K562 (cell line): ENCODE measurements at regions not wholly inside any gene's neighbourhood (a gene's known extent, or its start where the extent isn't known, plus 50 kb on each side); places are given as distances from the start of the nearest gene placed in this dataset.

Experiments
- ATAC-seq: fragments of 200-7000 bp; cut with Tn5 transposase; 3 replicates; pipeline ENCODE4 v1.9.1; 2020; ENCODE audit warnings: moderate library complexity
- BruUV-seq: library from RNA; stranded (reverse); fragments of 400-500 nt; replicated peaks from 2 replicates; lab custom pipeline; 2021; lab: Mats Ljungman, UMichigan
- CTCF ChIA-PET: fragments of 300-600 bp; formaldehyde crosslinking; extraction: SDS; loops from one replicate; lab custom pipeline; 2021; ENCODE audit warnings: low intra/inter-chr PET ratio; lab: Yijun Ruan, JAX
- POLR2A ChIA-PET: fragments of 300-600, 350-650 bp; sonication (Branson Sonifier 250); formaldehyde crosslinking; extraction: SDS; loops from one replicate; lab custom pipeline; 2021; ENCODE audit warnings: antibody characterized with exemption, inconsistent platforms; lab: Yijun Ruan, JAX
- DNase-seq, 4 experiments: peaks; one replicate each; pipeline versions ENCODE4 v3.0.0 to v3.0.0-alpha.2; 2011 to 2018; ENCODE audit warnings: low spot score in 3 of 4, mixed read lengths in 3 of 4; ENCODE audit errors: extremely low read depth in 1 of 4
- FAIRE-seq: peaks from 2 replicates; lab custom pipeline; 2011; peaks lifted over from hg19 to GRCh38; lab: Jason Lieb, UNC
- H2AFZ ChIP-seq: 2 replicates; pipeline ENCODE4 v1.6.0; 2011; ENCODE audit warnings: low read depth, low read length, control low read depth, inconsistent platforms
- H3K27ac ChIP-seq: fragments of 200-600 bp; 3 replicates; pipeline ENCODE4 v1.8.0; 2011; ENCODE audit warnings: low read depth, mild to moderate bottlenecking, control low read depth, inconsistent platforms, low read length, moderate library complexity, mixed read lengths; ENCODE audit errors: extremely low read depth
- H3K27me3 ChIP-seq, 2 experiments: fragments of 300-600 bp in 1 of 2; 2 replicates in 1 of 2; 3 replicates in 1 of 2; pipeline versions ENCODE4 v1.6.0 to v1.8.0; 2011; ENCODE audit warnings: inconsistent platforms in 2 of 2, low read length in 2 of 2, mild to moderate bottlenecking in 1 of 2, mixed read lengths in 1 of 2, moderate library complexity in 1 of 2; ENCODE audit not compliant: control insufficient read depth in 2 of 2, insufficient read depth in 2 of 2
- H3K36me3 ChIP-seq: fragments of 300-600 bp; 3 replicates; pipeline ENCODE4 v1.8.0; 2011; ENCODE audit warnings: mild to moderate bottlenecking, low read length, inconsistent platforms; ENCODE audit not compliant: control insufficient read depth, insufficient read depth
- H3K4me1 ChIP-seq, 2 experiments: fragments of 200-600 bp in 1 of 2; replicated peaks in 1 of 2; 2 replicates in 1 of 2; 3 replicates in 1 of 2; pipeline versions ENCODE4 v1.5.1 to v1.8.0; 2011; ENCODE audit warnings: inconsistent platforms in 2 of 2, low read length in 2 of 2, mild to moderate bottlenecking in 1 of 2, mixed read lengths in 1 of 2, moderate library complexity in 1 of 2; ENCODE audit not compliant: control insufficient read depth in 2 of 2, insufficient read depth in 2 of 2
- H3K4me2 ChIP-seq: 2 replicates; pipeline ENCODE4 v1.6.1; 2011; ENCODE audit warnings: low read length, control low read depth, inconsistent platforms, mixed read lengths; ENCODE audit not compliant: insufficient read depth
- H3K4me3 ChIP-seq: fragments of 200-600 bp; sonication (generic), shearing (Covaris generic); 2 replicates; pipeline ENCODE4 v1.5.1; 2016; ENCODE audit warnings: control low read depth, inconsistent platforms
- H3K79me2 ChIP-seq: fragments of 200-600 bp; 3 replicates; pipeline ENCODE4 v1.8.0; 2011; ENCODE audit warnings: low read length, inconsistent platforms; ENCODE audit not compliant: control insufficient read depth, insufficient read depth
- H3K9ac ChIP-seq, 2 experiments: 2 replicates each; pipeline versions ENCODE4 v1.6.0 to v1.6.1; 2011; ENCODE audit warnings: low read depth in 2 of 2, low read length in 2 of 2, control low read depth in 1 of 2, inconsistent platforms in 1 of 2, mild to moderate bottlenecking in 1 of 2, mixed read lengths in 1 of 2; ENCODE audit not compliant: insufficient read depth in 1 of 2
- H3K9me1 ChIP-seq: one replicate; pipeline ENCODE4 v1.6.0; 2011; ENCODE audit warnings: inconsistent platforms, mild to moderate bottlenecking, low read length, moderate library complexity; ENCODE audit not compliant: control insufficient read depth, insufficient read depth
- H3K9me3 ChIP-seq: replicated peaks from 2 replicates; pipeline ENCODE4 v1.5.1; 2011; ENCODE audit warnings: low read depth, low read length, inconsistent platforms; ENCODE audit not compliant: control insufficient read depth, insufficient read depth
- H4K20me1 ChIP-seq: replicated peaks from 2 replicates; pipeline ENCODE4 v1.6.1; 2011; ENCODE audit warnings: low read length, inconsistent platforms, mixed read lengths; ENCODE audit not compliant: control insufficient read depth, insufficient read depth
- ESRRA ChIP-seq: fragments of 450-650 bp; IDR thresholded peaks from 2 replicates; pipeline ENCODE4 v1.6.1; 2014; ENCODE audit warnings: low read depth, mild to moderate bottlenecking, moderate library complexity, borderline replicate concordance
- ETS2 ChIP-seq: IDR thresholded peaks from 2 replicates; pipeline ENCODE4 v1.6.1; 2016; ENCODE audit warnings: borderline replicate concordance, missing genetic modification characterization, mild to moderate bottlenecking, moderate library complexity, missing compliant biosample characterization; ENCODE audit not compliant: poor library complexity, severe bottlenecking
- GTF2A2 ChIP-seq: IDR thresholded peaks from 2 replicates; pipeline ENCODE4 v1.6.1; 2016; ENCODE audit warnings: mild to moderate bottlenecking, missing genetic modification characterization, missing compliant biosample characterization
- POLR2AphosphoS5 ChIP-seq: IDR thresholded peaks from 2 replicates; pipeline ENCODE4 v1.6.1; 2011; ENCODE audit warnings: mild to moderate bottlenecking, low read depth, low read length, moderate library complexity; ENCODE audit not compliant: control insufficient read depth, insufficient read depth
- PYGO2 ChIP-seq: fragments of 450-650 bp; IDR thresholded peaks from 2 replicates; pipeline ENCODE4 v1.6.1; 2016; ENCODE audit warnings: mild to moderate bottlenecking, missing genetic modification characterization, moderate library complexity, missing compliant biosample characterization
- ZNF41 ChIP-seq: fragments of 250-450 bp; sonication (Bioruptor Pico); conservative IDR thresholded peaks from 2 replicates; pipeline ENCODE4 v1.4.0; 2020; ENCODE audit warnings: mild to moderate bottlenecking
- WGBS: fragments of 100-300 bp; shearing (Covaris generic); methylation state at CpG from one replicate; pipeline ENCODE4 v1.1.6; 2016; ENCODE audit warnings: low coverage, mixed read lengths; ENCODE audit not compliant: insufficient coverage; ENCODE audit errors: missing lambda C conversion rate; 5-methylcytosine and 5-hydroxymethylcytosine counted together
- in situ Hi-C: fragments of 300-500 bp; cut with MboI; formaldehyde crosslinking; loops from 4 replicates; pipeline ENCODE4 v1.15.0; 2018; ENCODE audit warnings: inconsistent platforms, mixed read lengths
- intact Hi-C: fragments of 100-400 bp; cut with micrococcal nuclease; formaldehyde crosslinking; loops from 2 replicates; pipeline ENCODE4 v1.14.2; 2022
- TF ChIP-seq, protein P1 (sequence below): fragments of 150-350 bp; IDR thresholded peaks from 2 replicates; pipeline ENCODE4 v1.6.1; 2014; ENCODE audit warnings: low read depth, mild to moderate bottlenecking, low read length, borderline replicate concordance

DNA sequence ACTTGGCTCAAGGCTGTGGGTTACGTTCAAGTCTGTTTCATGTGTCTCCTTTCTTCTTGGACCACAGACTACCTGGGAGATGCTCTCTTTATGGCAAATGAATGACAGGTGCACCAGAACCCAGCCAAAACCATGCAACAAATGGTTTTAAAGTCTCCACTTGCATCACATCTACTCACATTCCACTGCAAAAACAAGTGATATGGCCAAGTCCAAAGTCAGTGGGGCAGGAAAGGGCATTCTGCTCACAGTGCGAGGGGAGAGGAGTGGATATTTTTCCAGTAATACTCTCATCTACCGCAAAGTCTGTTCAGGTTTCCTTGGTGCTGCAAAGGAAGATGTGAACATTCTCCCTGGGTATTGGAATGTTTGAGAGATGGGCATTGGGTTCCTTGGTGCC is 120.5 kb downstream of the UCHL1 start:
- H3K9me3 ChIP-seq = no peaks in the 10 kb centered on the region
- intact Hi-C loops = no loop called here
- no peaks in the 10 kb centered on the region for H4K20me1 ChIP-seq
- no peak overlapping the region for H2AFZ ChIP-seq
- WGBS = 2% methylated on average over 3 of the region's 3 CpGs
- H3K4me2 ChIP-seq = no peak overlapping the region
- TF ChIP-seq PYGO2 (tag) (no peak), ETS2 (tag) (no peak), ZNF41 (CRISPR knock-in tag) (no peak), ESRRA (no peak), POLR2AphosphoS5 (no peak), GTF2A2 (tag) (no peak)
- TF ChIP-seq, protein P1, sequence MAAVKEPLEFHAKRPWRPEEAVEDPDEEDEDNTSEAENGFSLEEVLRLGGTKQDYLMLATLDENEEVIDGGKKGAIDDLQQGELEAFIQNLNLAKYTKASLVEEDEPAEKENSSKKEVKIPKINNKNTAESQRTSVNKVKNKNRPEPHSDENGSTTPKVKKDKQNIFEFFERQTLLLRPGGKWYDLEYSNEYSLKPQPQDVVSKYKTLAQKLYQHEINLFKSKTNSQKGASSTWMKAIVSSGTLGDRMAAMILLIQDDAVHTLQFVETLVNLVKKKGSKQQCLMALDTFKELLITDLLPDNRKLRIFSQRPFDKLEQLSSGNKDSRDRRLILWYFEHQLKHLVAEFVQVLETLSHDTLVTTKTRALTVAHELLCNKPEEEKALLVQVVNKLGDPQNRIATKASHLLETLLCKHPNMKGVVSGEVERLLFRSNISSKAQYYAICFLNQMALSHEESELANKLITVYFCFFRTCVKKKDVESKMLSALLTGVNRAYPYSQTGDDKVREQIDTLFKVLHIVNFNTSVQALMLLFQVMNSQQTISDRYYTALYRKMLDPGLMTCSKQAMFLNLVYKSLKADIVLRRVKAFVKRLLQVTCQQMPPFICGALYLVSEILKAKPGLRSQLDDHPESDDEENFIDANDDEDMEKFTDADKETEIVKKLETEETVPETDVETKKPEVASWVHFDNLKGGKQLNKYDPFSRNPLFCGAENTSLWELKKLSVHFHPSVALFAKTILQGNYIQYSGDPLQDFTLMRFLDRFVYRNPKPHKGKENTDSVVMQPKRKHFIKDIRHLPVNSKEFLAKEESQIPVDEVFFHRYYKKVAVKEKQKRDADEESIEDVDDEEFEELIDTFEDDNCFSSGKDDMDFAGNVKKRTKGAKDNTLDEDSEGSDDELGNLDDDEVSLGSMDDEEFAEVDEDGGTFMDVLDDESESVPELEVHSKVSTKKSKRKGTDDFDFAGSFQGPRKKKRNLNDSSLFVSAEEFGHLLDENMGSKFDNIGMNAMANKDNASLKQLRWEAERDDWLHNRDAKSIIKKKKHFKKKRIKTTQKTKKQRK = no peak
- FAIRE-seq (no peak), ATAC-seq (no peak), DNase-seq (no peak)
- H3K36me3 ChIP-seq = no peaks in the 10 kb centered on the region
- no peak overlapping the region for H3K4me3 ChIP-seq
- POLR2A ChIA-PET = no interaction called here
- no peaks in the 10 kb centered on the region for H3K79me2 ChIP-seq
- H3K9me1 ChIP-seq = no peaks in the 10 kb centered on the region
- no peak overlapping the region for H3K27ac ChIP-seq
- H3K9ac ChIP-seq = no peak overlapping the region
- no peaks in the 10 kb centered on the region for H3K4me1 ChIP-seq
- CTCF ChIA-PET = no interaction called here
- H3K27me3 ChIP-seq = no peaks in the 10 kb centered on the region
- in situ Hi-C loops = no loop called here
- no TSS peak for BruUV-seq
